EL (cell line): ENCODE measurements at regions not wholly inside any gene's neighbourhood (a gene's known extent, or its start where the extent isn't known, plus 50 kb on each side); places are given as distances from the start of the nearest gene placed in this dataset.

Experiments used
- DNase-seq: peaks from one replicate; pipeline ENCODE4 v3.0.0-alpha.2; 2016

DNA sequence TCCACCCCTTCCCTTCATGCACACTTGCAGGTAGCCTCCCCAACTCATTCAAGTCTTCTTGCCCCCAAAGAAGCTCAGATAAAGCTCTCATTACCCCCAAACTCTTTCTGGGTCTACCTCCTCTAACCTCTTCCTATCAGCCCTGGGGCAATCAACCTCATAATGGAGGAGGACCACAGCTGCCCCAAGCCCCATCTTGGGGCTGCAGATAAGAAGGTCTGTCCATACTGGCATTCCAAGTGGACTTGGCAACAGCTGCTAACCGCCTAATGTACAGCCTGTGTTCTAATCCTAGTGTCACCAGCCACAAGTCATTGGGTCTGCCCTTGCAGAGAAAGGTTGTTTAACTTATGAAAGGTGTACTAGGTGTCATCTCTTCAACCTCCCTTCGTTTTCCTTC, 107.4 kb upstream of the ADGRF1 start:
- DNase-seq: no peak

- DNase-seq: no peak
Observed at GRCh38 chr6:47149066-47149465, 106.9 kb upstream of the ADGRF1 start.

- no peak for DNase-seq
Observed at GRCh38 chr6:47147836-47148344, 105.8 kb upstream of the ADGRF1 start.

- DNase-seq: no peak
Observed at GRCh38 chr6:47147175-47147727, 105.1 kb upstream of the ADGRF1 start.

DNA sequence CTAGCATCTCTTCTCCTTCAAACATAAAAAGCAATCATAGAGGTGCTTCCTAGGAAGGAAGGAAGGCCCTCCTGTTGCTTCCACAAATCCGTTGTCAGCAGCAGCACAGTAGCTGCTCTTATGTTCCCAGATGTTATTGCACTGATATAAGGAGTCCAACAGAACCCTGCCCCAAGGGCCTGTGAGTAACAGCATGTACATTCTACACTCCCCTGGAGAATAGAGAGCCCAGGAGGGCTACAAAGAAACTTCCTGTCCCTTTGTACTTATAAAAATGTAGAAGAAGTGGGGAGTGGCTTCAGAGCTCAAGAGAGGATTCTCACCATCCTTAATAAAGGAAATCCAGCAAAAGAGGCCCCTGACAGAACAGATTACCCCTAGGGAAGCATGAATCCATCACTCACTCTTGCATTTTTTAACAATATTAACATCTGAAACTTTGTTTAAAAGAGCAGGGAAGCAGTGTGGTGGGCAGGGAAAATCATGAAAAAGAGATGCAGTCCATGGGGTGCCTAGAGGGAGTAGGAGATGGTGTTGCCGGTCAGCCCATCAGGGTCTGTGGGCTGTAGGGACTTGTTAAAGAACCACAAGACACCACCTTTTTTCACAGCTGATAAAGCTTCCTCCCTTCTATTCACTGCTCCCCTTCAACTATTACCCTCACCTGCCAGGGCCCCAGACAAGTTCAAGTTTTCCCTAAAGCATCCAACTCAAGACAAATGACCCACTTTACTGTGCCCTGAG, 104.5 kb upstream of the ADGRF1 start:
- DNase-seq: peak; percentile 82

DNA sequence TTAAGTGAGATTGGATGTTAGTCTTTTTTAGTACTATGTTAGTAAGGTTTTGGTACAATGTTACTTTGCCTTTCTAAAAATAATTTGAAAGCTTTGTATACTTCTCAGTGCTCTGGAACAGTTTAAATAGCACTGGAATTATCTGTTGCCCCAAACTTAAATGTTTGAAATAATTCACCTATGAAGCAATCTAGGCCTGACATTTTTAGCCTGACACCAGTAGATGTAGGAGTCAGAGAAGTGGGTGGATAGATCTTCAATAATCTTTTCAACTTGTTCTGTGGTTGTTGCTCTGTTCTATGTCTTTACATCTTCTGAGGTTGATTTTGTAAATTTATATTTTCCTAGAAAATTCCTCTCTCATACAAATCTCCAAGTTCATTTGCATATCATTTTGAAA, 103.1 kb upstream of the ADGRF1 start:
- DNase-seq: no peak

DNA sequence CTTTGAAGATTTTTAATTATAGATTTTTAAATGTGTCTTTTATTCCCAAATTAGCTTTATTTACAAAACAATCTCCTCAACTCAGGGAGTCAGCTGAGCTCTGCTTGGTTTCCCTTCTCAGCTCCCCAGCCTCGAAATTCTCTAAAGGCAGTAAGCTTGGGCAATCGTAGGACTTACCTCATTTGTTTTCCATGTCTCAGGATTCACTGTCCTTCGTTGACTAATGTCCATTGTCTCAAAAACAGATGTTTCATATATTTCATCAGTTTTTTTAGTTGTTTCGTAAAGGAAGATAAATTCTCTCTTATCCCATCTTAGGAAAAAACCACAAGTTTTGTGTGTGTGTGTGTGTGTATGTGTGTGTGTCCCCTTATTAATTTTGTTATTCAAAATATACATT, 102.2 kb upstream of the ADGRF1 start:
- DNase-seq: no peak

DNA sequence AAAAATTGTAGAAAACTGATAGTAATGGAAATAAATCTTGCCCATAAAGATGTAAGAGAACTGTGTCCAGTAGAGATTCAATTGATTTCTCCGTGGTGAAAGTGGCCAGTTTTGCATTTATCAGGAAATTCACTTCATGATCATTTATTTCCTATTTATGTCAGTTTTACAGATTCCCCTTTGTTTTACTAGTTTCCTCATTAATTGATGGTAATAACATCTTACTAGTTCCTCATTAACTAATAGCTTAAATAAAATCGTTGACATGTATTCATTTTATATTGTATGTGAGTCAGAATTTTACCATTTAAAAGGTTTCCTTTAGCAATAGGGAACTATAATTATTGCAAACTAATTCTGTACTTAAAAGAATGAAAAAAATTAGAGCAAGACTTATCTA, 99.8 kb upstream of the ADGRF1 start:
- DNase-seq: no peak

- no peak for DNase-seq
Observed at GRCh38 chr6:47141171-47141570, 99.0 kb upstream of the ADGRF1 start.

DNA sequence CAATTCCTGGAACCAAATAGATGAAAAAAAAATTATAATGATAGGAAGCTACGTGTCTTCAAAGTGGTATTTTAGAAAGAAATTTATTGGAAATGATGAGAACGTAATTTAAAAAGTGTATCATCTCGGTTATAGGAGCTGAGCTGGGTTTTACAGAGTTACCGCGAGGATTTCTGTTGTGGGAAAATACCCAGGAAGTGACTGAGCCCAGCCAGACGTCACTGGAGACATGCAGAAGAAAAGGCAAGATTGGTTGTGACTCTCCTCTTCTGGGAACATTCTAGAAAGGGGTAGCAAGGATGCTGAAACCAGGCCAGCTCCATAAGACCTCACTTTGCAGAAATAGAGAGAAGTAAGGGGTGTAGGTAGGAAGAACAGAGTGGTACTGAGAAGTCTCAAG, 95.9 kb upstream of the ADGRF1 start:
- no peak for DNase-seq

- no peak for DNase-seq
Observed at GRCh38 chr6:47137073-47137472, 94.9 kb upstream of the ADGRF1 start.

DNA sequence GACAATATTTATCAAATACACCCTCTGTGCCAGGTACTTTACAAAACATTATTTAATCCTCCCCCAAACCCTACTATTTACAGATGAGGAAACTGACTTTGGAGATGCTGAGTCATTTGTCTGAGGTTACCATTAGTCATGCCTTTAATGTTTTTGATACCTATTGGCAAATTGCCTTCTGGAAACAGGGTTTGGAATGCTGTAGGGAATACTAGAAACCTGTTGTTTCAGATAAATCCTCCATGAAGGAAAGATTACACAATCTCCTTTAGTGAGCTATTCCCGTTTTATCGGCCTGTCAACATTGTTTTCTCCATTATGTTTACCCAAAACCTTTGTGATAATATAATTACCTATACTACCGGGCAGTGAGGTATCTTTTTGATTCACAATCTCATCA, 93.6 kb upstream of the ADGRF1 start:
- DNase-seq: peak; percentile 89

GRCh38 chr6:47134476-47135189, 92.5 kb upstream of the ADGRF1 start:
- peak; percentile 88 for DNase-seq

- no peak for DNase-seq
Observed at GRCh38 chr6:47133230-47134000, 91.3 kb upstream of the ADGRF1 start.

DNA sequence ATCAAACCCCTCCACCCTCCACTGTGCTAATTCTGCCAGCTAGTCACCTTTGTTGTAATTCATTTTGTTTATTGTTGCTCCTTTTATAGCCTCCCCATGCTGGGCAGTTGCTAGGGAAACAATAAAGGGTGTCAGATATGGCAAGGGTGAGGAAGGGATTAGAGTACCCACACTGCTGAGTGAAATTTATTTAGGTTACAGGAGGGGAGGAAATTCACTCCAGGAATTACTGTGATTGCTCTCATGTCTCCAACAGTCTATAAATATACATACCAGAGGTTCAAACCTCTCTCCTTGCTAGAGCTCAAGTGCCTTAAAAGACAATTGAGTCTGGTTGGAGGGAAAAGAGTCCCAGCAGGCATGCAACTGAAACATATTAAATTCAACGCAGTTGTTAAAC, 90.6 kb upstream of the ADGRF1 start:
- DNase-seq: no peak

- no peak for DNase-seq
Observed at GRCh38 chr6:47131773-47132172, 89.6 kb upstream of the ADGRF1 start.

DNA sequence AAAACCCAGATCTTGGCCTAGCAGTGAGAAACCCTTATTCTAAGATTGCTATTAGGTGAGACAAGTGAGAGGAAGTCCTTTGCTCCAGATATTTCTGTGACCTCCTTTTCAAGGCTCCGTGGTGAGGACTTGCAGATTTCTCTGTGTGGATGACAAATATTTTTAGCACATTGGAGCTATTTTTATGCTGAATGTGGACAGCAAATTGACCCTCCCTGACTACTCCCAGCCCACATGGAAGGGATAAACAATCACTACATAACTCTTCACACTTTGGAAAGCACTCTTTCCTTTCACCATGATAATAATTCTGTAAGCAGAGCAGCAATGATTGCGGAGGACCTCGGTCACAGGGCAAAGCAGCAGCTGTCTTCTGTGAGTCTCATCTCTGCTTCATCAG, 88.0 kb upstream of the ADGRF1 start:
- no peak for DNase-seq

- no peak for DNase-seq
Observed at GRCh38 chr6:47129129-47129528, 87.0 kb upstream of the ADGRF1 start.

GRCh38 chr6:47126647-47127391, 84.7 kb upstream of the ADGRF1 start:
- no peak for DNase-seq

DNA sequence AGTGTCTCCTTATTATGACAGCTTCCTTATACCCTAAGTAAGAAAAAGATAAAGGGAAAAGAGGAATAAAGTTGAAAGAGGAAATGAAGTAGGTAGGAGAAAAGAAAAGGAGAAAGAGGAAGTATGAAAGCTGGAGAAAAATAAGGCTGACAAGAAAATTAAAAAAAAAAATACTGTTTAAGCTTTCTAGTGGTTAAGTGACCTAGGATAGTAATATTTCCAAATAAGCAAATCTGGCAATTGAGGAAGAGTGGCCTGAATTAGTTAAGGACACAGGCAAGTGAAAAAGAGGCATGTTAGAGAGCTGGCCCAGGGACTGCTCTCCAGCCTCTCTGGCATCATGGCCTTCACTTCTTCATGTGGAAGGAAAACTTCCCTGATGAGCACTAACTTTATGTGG, 76.5 kb upstream of the ADGRF1 start:
- DNase-seq: no peak

- DNase-seq: no peak
Observed at GRCh38 chr6:47117314-47117713, 75.2 kb upstream of the ADGRF1 start.

- no peak for DNase-seq
Observed at GRCh38 chr6:47116606-47117005, 74.5 kb upstream of the ADGRF1 start.

- peak; percentile 43 for DNase-seq
Observed at GRCh38 chr6:47116086-47116485, 74.0 kb upstream of the ADGRF1 start.
